NCI-H345 treated with DMSO at 0.1 percent for 48 hours (cell line): ENCODE measurements at regions not wholly inside any gene's neighbourhood (a gene's known extent, or its start where the extent isn't known, plus 50 kb on each side); places are given as distances from the start of the nearest gene placed in this dataset.

ENCODE experiments used
- DNase-seq: peaks from one replicate; lab custom pipeline; 2025; ENCODE audit not compliant: unreplicated experiment; lab: John Stamatoyannopoulos, UW

- DNase-seq = no peak
These were observed 500.2 kb upstream of the HS6ST1 start for GRCh38 chr2:128818704-128819491.

DNA sequence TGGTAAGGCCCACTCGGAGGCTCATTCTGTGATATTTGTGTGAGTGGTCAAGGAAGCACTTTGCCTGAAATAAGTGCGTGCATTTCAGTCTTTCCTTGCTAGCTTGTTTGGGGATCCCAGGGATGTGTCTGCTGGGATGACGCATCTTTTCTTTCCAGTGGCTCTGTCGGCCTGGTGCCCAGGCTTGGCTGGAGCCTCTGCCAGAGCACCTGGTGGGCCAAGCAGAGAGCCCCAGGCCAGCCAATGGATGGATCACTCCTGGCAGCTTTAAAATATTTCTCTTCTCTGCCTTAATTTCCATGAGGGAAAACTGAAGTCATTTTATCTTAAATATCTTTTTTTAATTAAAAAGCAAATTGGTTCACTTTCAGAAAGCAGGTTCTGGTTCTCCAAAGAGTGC, 501.8 kb upstream of the HS6ST1 start:
- no peak for DNase-seq

- no peak for DNase-seq
These were observed 502.3 kb upstream of the HS6ST1 start for GRCh38 chr2:128821010-128821409.

DNA sequence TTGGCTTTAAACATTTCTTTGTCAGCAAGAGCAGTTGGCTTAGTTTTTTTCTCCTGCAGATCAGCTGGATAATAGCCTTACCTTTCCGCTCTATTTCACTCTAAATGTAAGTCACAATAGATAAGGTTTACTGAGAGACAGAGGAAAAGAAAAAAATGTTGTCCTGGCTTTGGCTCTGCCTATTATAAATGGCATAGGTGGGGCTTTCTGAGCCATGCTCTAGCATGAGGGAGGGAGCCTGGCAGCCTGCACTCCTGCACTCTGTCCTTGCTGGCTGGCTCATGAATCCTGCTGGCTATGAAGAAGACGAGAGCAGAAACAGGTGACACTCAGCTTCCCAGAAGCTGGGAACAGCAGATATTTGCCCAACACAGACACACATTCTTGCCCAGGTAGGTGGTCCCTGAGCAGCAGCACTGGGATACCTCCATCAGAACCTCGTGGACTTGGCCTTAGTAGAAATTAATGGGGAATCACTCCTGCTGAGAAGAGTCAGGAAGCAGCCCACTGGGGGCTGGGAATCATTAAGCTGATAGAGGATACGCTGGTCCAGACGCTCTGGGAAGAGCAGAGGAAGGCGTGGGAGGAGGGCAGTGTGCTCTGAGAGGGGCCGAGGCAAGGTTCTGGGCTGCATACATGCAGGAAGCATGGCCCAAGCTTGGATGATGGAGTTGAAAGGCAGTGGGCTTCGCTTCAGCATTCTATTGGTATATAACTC, 514.4 kb upstream of the HS6ST1 start:
- DNase-seq = peak; percentile 92

DNA sequence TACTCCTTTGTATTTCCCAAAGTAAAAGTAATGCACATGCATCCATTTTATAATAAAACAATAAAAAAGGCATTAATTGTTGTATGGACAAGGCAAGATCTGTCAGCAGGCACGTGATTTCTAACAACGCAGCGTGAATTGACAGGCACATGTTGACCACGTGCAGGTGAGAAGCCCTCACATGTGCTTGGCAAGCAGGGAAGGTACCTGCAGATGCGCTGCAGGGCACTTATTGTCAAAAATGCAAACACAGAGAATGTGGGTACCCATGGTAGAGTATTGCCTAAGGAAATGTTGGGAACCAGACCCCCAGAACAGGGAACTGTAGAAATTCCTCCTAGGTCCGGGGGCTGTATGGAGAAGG, 515.0 kb upstream of the HS6ST1 start:
- DNase-seq = no peak

- peak; percentile 62 for DNase-seq
These were observed 515.7 kb upstream of the HS6ST1 start for GRCh38 chr2:128834207-128834879.

DNA sequence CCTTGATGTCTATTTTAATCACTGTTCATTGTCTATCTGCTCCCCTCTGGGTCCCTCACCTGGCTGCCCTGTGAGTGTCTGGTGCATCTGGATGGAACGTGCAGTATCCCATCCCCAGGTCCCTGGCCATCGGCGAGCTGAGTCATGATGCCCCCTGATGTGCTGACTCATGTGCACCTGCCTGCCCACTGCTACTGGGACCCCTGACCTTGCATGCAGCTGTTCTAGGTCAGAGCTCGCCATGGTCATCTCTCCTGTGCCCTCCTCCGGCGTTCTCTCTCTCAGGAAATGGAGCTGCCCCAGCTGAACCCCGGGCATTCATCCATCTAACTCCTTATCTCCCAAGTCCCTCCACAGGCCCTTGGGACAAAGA, 516.2 kb upstream of the HS6ST1 start:
- DNase-seq = no peak

GRCh38 chr2:128835342-128835855, 516.7 kb upstream of the HS6ST1 start:
- no peak for DNase-seq

DNA sequence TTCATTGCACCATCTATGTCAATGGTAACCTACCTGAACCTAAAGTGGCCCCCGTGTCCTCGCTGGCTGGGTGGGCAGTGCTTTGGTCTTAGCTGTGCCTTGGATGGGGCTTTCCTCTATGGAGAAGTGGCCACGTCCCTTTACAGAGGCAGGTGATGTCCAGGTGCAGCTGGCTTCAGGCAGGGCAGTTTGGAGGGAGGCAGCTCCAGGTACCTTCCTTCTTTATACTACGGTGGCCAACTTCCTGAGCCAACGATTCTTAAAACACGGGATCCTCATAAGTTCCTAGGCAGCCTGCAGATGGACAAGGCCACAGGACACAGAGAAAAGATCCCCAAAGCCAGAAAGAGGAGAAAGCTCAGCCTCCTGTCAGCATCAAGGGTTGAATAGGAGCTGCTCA, 517.3 kb upstream of the HS6ST1 start:
- no peak for DNase-seq

DNA sequence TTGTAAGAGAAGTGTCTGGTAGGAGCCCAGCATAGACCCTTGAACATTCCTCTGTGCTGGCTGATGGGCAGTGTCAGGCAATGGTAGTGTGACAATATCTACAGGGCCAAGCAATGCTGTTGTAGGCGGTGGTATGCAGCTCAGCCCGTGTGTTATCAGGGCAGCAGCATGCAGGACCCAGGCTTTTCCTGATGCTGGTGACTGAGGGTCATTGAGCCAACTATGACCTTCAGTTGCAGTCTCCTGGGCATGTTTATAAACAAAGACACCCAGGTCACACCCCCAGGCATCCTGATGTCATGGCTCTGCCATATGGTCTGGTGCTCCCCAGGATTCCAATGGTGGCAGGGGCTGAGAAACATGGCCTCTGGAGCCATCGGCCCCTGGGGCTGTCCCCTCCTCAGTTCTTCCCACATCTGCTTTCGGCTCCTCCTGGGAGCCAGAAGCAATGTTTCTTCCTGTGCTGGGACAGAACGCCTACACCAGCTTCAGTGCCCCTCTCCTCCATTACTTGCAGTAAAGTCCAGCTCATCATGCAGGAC, 518.0 kb upstream of the HS6ST1 start:
- DNase-seq = no peak

- DNase-seq = no peak
These were observed 519.6 kb upstream of the HS6ST1 start for GRCh38 chr2:128838244-128838643.

GRCh38 chr2:128841803-128842202, 523.1 kb upstream of the HS6ST1 start:
- DNase-seq = no peak

DNA sequence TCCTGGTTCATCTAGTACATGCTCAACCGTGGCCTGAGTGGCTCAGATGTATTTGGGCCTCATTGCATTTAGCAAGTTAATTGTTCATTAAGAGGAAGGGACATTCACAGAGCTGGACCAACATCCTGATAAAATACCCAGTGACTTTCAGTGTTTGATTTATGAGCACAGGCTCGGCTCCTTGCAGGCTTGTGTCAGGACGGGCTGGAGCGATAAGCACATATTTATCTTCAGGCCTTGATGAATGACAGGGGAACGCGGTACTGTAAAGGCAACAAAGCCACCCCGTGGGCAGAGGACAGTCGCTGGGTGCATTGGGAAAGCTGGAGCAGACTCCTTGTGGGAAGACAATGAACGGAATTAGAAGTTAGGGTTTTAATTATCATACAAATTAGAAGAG, 548.6 kb upstream of the HS6ST1 start:
- DNase-seq = no peak

DNA sequence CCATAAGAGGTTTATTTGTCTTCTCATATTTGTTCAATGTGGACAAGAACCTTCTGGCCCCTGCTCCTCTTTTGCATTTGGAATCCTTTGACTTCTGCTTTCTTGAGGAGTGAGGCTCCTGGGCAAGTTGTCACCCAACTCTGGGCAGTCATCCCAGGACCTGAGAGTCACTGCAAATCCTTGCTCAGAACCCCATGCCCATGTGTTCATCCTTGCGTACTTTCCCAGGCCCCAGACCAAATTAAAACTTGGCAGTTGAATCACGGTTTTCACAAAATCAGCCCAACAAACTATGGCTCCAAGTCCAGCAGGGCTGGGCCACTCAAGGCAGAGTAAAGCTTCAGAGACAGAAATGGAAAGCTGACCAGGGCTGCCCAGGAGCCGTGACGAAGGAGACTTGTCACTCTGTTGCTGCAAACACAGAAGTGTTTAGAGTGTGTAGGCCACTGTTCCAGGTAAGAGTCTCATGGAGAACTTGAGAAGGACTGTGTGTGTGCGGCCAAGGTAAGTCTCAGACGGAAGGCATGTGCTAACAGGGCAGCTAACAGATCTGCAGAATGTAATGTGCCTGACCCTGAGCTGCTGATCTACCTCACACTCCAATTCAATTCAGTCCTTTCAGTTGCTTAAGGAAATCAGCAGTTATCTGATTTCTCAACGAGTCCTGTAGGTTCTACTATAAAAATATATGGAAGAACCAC, 549.4 kb upstream of the HS6ST1 start:
- DNase-seq = no peak

DNA sequence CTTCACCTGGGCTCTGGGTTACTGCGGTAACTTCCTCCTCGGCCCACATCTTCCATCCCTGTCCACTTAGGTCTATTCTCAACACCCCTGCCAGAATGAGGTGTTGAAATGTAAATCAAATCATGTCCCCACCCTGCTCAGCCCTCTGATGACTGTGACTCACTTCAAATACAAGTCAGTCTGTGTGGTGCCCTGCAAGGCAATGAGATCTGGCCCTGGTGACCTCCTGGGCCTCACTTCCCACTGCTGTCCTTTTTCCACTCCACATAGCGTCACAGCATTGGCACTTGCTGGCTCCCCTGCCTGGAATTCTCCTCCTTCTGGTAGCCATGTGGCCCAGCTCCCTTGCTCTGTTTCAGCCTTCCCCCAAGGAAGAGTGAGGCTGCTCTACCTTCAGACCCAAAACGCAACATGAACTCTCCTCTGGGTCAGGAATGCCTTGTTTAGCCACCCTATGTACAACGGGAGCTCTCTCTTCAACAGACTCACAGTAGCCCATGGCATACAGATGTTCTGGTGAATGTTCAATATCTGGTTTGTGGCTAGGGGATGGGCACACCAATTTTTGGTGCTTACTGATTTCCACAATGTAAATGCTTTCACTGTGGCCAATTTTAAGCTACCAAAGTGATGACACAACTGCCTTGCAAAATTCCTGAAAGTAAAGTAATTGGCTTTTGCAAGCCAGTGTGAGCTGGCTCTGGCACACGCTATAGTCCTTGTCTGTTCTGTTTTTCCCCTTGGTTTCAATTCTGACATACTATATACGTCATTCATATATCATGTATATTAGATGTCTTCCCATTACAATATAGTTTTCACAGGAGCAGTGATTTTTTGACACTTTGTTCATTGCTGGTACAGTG, 550.3 kb upstream of the HS6ST1 start:
- DNase-seq = no peak

DNA sequence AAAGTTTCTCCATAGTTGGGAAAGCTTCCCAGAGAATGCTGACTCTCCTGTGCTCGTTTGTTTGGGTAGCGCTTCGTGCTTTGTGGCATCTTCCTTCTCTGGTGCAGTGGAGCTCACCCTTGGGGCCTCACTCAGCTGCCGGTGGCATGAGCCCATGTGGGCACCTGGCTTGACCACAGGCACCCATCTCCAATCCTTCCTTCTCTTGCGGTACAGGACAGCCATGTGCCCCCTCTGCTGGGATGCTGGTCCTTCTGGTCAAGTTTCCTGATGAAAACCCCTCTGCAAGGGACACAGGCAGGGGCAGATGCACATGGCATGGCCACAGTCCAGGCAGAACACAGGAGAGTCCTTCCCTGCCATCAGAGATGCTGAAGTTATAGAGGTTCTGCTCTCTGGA, 555.9 kb upstream of the HS6ST1 start:
- no peak for DNase-seq

DNA sequence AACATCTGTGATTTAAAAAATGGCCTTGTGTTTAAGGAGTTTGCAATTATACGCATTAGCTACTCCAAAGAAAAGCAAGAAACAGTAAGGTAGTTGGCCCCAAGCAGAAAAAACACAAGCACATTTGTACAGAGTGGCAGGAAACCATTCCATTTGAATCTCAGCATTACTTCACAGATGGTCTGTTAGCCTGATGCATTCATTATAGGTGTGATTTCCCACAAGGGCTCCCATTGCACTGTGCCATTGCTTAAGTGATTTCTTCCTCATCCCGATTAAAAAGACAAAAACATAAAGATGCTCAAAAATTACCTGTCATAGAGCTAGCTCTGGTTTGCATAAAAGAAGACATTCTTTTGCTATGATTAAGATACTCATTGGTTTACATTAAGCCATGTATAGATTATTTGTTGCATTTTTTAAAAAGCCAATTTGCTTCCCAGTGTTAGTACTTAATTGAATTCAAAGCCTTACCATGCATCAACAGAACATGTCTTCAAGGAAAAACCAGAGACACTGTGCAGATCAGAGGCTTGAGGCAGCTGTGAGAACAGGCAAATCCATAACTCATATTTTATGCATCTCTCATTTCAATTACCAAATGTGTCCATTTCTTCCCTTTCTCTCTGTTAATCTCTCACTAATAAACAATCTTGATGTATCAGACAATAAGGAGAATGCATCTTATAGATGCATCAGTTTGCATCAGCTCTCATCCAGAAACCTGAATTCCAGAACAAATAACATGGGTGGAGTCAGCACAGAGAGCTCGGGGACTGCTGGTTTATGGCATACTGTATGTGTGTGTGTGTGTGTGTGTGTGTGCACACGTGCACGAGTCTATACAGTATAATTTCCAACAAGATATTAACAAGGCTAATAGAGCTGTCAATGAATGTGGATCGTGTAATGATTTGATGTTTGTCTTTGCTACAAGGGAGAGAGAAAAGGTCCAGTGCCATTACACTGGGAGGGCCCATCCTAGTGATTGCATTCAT, 558.6 kb upstream of the HS6ST1 start:
- DNase-seq = no peak

- DNase-seq = no peak
These were observed 560.5 kb upstream of the HS6ST1 start for GRCh38 chr2:128879161-128879560.

- no peak for DNase-seq
These were observed 576.2 kb upstream of the HS6ST1 start for GRCh38 chr2:128894896-128895295.
